ENCODE measurements at regions not wholly inside any gene's neighbourhood (a gene's known extent, or its start where the extent isn't known, plus 50 kb on each side); places are given as distances from the start of the nearest gene placed in this dataset.

GRCh38 chr4:173991316-173991715, 292.2 kb downstream of the FBXO8 start:
- TF ChIP-seq EZH2 (IDR thresholded peaks at IDR 0.05) = no peak
- TF ChIP-seq, protein P1, sequence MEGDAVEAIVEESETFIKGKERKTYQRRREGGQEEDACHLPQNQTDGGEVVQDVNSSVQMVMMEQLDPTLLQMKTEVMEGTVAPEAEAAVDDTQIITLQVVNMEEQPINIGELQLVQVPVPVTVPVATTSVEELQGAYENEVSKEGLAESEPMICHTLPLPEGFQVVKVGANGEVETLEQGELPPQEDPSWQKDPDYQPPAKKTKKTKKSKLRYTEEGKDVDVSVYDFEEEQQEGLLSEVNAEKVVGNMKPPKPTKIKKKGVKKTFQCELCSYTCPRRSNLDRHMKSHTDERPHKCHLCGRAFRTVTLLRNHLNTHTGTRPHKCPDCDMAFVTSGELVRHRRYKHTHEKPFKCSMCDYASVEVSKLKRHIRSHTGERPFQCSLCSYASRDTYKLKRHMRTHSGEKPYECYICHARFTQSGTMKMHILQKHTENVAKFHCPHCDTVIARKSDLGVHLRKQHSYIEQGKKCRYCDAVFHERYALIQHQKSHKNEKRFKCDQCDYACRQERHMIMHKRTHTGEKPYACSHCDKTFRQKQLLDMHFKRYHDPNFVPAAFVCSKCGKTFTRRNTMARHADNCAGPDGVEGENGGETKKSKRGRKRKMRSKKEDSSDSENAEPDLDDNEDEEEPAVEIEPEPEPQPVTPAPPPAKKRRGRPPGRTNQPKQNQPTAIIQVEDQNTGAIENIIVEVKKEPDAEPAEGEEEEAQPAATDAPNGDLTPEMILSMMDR (IDR thresholded peaks at IDR 0.05) = no peak
